OCI-LY1 (cell line): ENCODE measurements at regions not wholly inside any gene's neighbourhood (a gene's known extent, or its start where the extent isn't known, plus 50 kb on each side); places are given as distances from the start of the nearest gene placed in this dataset.

Experiments used
- CTCF ChIP-seq: fragments of 200-600 bp; sonication (generic), shearing (Covaris generic); IDR thresholded peaks from 2 replicates; pipeline ENCODE4 v1.5.1; 2017; ENCODE audit warnings: mild to moderate bottlenecking, antibody characterized with exemption, low read length, moderate library complexity, mixed read lengths
- EZH2 ChIP-seq: fragments of 200-600 bp; sonication (generic), shearing (Covaris generic); IDR thresholded peaks from 2 replicates; pipeline ENCODE4 v1.8.0; 2017; ENCODE audit warnings: borderline replicate concordance, mixed run types, mild to moderate bottlenecking, antibody characterized with exemption, low read length, moderate library complexity, mixed read lengths

- TF ChIP-seq EZH2 (no peak), CTCF (no peak)
Observed at GRCh38 chr2:12603781-12604295, 112.9 kb upstream of the TRIB2 start.
